K562 (cell line): ENCODE measurements at regions not wholly inside any gene's neighbourhood (a gene's known extent, or its start where the extent isn't known, plus 50 kb on each side); places are given as distances from the start of the nearest gene placed in this dataset.

Experiments used
- ADNP ChIP-seq: fragments of 200-800 bp; sonication (Bioruptor generic); IDR thresholded peaks from 2 replicates; pipeline ENCODE4 v1.6.1; 2016; ENCODE audit warnings: missing genetic modification characterization, missing compliant biosample characterization
- FOXP1 ChIP-seq: sonication (generic); formaldehyde crosslinking; IDR thresholded peaks from 2 replicates; pipeline ENCODE4 v1.8.0; 2022; ENCODE audit warnings: mild to moderate bottlenecking, missing genetic modification reagents
- FOXP4 ChIP-seq: sonication (generic); formaldehyde crosslinking; IDR thresholded peaks from 2 replicates; pipeline ENCODE4 v1.8.0; 2022; ENCODE audit warnings: mild to moderate bottlenecking, missing genetic modification reagents, borderline replicate concordance
- RFX5 ChIP-seq: IDR thresholded peaks from 2 replicates; pipeline ENCODE4 v1.6.1; 2011; ENCODE audit warnings: low read depth, mild to moderate bottlenecking, improper control_type of control experiment, low read length

- TF ChIP-seq FOXP4 (CRISPR knock-in tag) (no peak), RFX5 (no peak), ADNP (no peak), FOXP1 (CRISPR knock-in tag) (no peak)
Observed at GRCh38 chr9:12614488-12614887, 78.7 kb upstream of the TYRP1 start.
